ENCODE measurements at regions not wholly inside any gene's neighbourhood (a gene's known extent, or its start where the extent isn't known, plus 50 kb on each side); places are given as distances from the start of the nearest gene placed in this dataset.

- DNase-seq (ENCODE audit: low spot score) = no peak
- no peak overlapping the region for H3K4me3 ChIP-seq (ENCODE audit: low read depth in 1 of 3, low read length in 3 of 3)
- TF ChIP-seq FOXA2 (IDR thresholded peaks at IDR 0.05) = no peak
- no peak for TF ChIP-seq CTCF (IDR thresholded peaks at IDR 0.05; ENCODE audit: low read depth, low read length, missing input control)
- no peaks in the 10 kb centered on the region for H3K36me3 ChIP-seq (ENCODE audit: control insufficient read depth in 4 of 4, insufficient read depth in 3 of 4, low read depth in 1 of 4, low read length in 3 of 4)
- no peak overlapping the region for H3K9ac ChIP-seq (ENCODE audit: low read depth in 1 of 2, low read length in 2 of 2)
- 92% methylated on average over 6 of the region's 6 CpGs for WGBS
- no peaks in the 10 kb centered on the region for H3K27me3 ChIP-seq (ENCODE audit: control insufficient read depth in 4 of 4, insufficient read depth in 4 of 4, low read length in 3 of 4)
- no peaks in the 10 kb centered on the region for H3K9me3 ChIP-seq (ENCODE audit: control insufficient read depth in 4 of 4, low read length in 3 of 4)
- H3K4me1 ChIP-seq (ENCODE audit: control insufficient read depth in 4 of 4, insufficient read depth in 4 of 4, low read length in 3 of 4) = no peaks in the 10 kb centered on the region
- no peak overlapping the region for H3K27ac ChIP-seq (ENCODE audit: low read depth in 1 of 2, low read length in 2 of 2)
These were observed 414.4 kb upstream of the CFAP20DC start for GRCh38 chr3:59464187-59464586.

- DNase-seq (ENCODE audit: low spot score) = no peak
- Histone ChIP-seq H3K4me3 (ENCODE audit: low read depth in 1 of 3, low read length in 3 of 3) (no peak overlapping the region), H3K36me3 (ENCODE audit: control insufficient read depth in 4 of 4, insufficient read depth in 3 of 4, low read depth in 1 of 4, low read length in 3 of 4) (no peaks in the 10 kb centered on the region), H3K4me1 (ENCODE audit: control insufficient read depth in 4 of 4, insufficient read depth in 4 of 4, low read length in 3 of 4) (no peaks in the 10 kb centered on the region), H3K9ac (ENCODE audit: low read depth in 1 of 2, low read length in 2 of 2) (no peak overlapping the region), H3K9me3 (ENCODE audit: control insufficient read depth in 4 of 4, low read length in 3 of 4) (no peaks in the 10 kb centered on the region), H3K27ac (ENCODE audit: low read depth in 1 of 2, low read length in 2 of 2) (no peak overlapping the region), H3K27me3 (ENCODE audit: control insufficient read depth in 4 of 4, insufficient read depth in 4 of 4, low read length in 3 of 4) (no peaks in the 10 kb centered on the region)
- 80% methylated on average over 5 of the region's 5 CpGs for WGBS
- TF ChIP-seq FOXA1 (IDR thresholded peaks at IDR 0.05) = no peak
- no peak for TF ChIP-seq YY1 (IDR thresholded peaks at IDR 0.05)
- no peak for TF ChIP-seq RAD21 (IDR thresholded peaks at IDR 0.05)
- TF ChIP-seq FOXA2 (IDR thresholded peaks at IDR 0.05) = no peak
- no peak for TF ChIP-seq ATF3 (IDR thresholded peaks at IDR 0.05)
- TF ChIP-seq SP1 (IDR thresholded peaks at IDR 0.05) = no peak
- TF ChIP-seq RXRA (IDR thresholded peaks at IDR 0.05) = no peak
- TF ChIP-seq CTCF (IDR thresholded peaks at IDR 0.05; ENCODE audit: low read depth, low read length, missing input control) = no peak
- no peak for TF ChIP-seq ZBTB33 (IDR thresholded peaks at IDR 0.05)
- TF ChIP-seq REST (IDR thresholded peaks at IDR 0.05) = no peak
- no peak for TF ChIP-seq MAX (IDR thresholded peaks at IDR 0.05)
- no peak for TF ChIP-seq TAF1 (conservative IDR thresholded peaks at IDR 0.05)
- TF ChIP-seq NR2F2 (IDR thresholded peaks at IDR 0.05) = no peak
- no peak for TF ChIP-seq EGR1 (IDR thresholded peaks at IDR 0.05; ENCODE audit: low read depth in 2 of 2)
- TF ChIP-seq HNF4A (conservative IDR thresholded peaks at IDR 0.05) = no peak
- no peak for TF ChIP-seq JUND (IDR thresholded peaks at IDR 0.05)
- no peak for TF ChIP-seq HNF4G (IDR thresholded peaks at IDR 0.05)
- TF ChIP-seq GABPA (IDR thresholded peaks at IDR 0.05 in 1 of 2, conservative IDR thresholded peaks at IDR 0.05 in 1 of 2) = no peak
These were observed 413.4 kb upstream of the CFAP20DC start for GRCh38 chr3:59463253-59463652.
